ENCODE measurements at regions not wholly inside any gene's neighbourhood (a gene's known extent, or its start where the extent isn't known, plus 50 kb on each side); places are given as distances from the start of the nearest gene placed in this dataset.

GRCh38 chr1:209059981-209060380 lies 523.5 kb upstream of the CAMK1G start:
- Histone ChIP-seq H3K9me2 (ENCODE audit: insufficient read depth, low read length) (no peaks in the 10 kb centered on the region), H3K4me3 (ENCODE audit: low read depth, low read length, poor library complexity, severe bottlenecking) (no peak overlapping the region), H3K79me2 (ENCODE audit: insufficient read depth, low read depth, low read length) (no peaks in the 10 kb centered on the region), H3K27ac (ENCODE audit: low read depth, low read length, poor library complexity, severe bottlenecking) (no peak overlapping the region), H3K9me3 (ENCODE audit: low read length) (no peaks in the 10 kb centered on the region), H4K20me1 (ENCODE audit: insufficient read depth, low read length) (no peaks in the 10 kb centered on the region), H3K4me1 (ENCODE audit: insufficient read depth, low read length, poor library complexity, severe bottlenecking) (no peaks in the 10 kb centered on the region), H3K4me2 (ENCODE audit: low read length) (no peak overlapping the region), H3K36me3 (ENCODE audit: insufficient read depth, low read length) (no peaks in the 10 kb centered on the region), H2AFZ (ENCODE audit: low read length) (no peak overlapping the region)
- CTCF ChIA-PET (ENCODE audit: unreplicated experiment), result no interaction called here
- intact Hi-C loops (cut with micrococcal nuclease; ENCODE audit: unreplicated experiment), result no loop called here
- DNase-seq (ENCODE audit: low spot score), result no peak
- BruUV-seq (replicated peaks), result no TSS peak
- TF ChIP-seq EZH2phosphoT487 (IDR thresholded peaks at IDR 0.05; ENCODE audit: borderline replicate concordance, low read depth, low read length), result no peak
- no peak for TF ChIP-seq CTCF (conservative IDR thresholded peaks at IDR 0.05; ENCODE audit: low read length)
- POLR2A ChIA-PET, result interaction anchor here (0.6 to 1.7 kb wide), 2 partner anchors 37 to 647 kb away, joined by 3 read pairs; no protein-coding TSS in a partner anchor

GRCh38 chr1:209062081-209062620 lies 521.4 kb upstream of the CAMK1G start:
- H3K4me2 ChIP-seq (ENCODE audit: low read length), result no peak overlapping the region
- ChIA-PET POLR2A (interaction anchor here (0.6 to 0.7 kb wide), 2 partner anchors 517 to 763 kb away, joined by 3 read pairs; no protein-coding TSS in a partner anchor), CTCF (ENCODE audit: unreplicated experiment) (no interaction called here)
- no peak for DNase-seq (ENCODE audit: low spot score)
- TF ChIP-seq EZH2phosphoT487 (IDR thresholded peaks at IDR 0.05; ENCODE audit: borderline replicate concordance, low read depth, low read length), result no peak
- no peak for TF ChIP-seq CTCF (conservative IDR thresholded peaks at IDR 0.05; ENCODE audit: low read length)
- no peaks in the 10 kb centered on the region for H3K36me3 ChIP-seq (ENCODE audit: insufficient read depth, low read length)
- H3K4me1 ChIP-seq (ENCODE audit: insufficient read depth, low read length, poor library complexity, severe bottlenecking), result no peaks in the 10 kb centered on the region
- H2AFZ ChIP-seq (ENCODE audit: low read length), result no peak overlapping the region
- no peak overlapping the region for H3K4me3 ChIP-seq (ENCODE audit: low read depth, low read length, poor library complexity, severe bottlenecking)
- H4K20me1 ChIP-seq (ENCODE audit: insufficient read depth, low read length), result no peaks in the 10 kb centered on the region
- intact Hi-C loops (cut with micrococcal nuclease; ENCODE audit: unreplicated experiment), result no loop called here
- H3K9me3 ChIP-seq (ENCODE audit: low read length), result no peaks in the 10 kb centered on the region
- no peaks in the 10 kb centered on the region for H3K79me2 ChIP-seq (ENCODE audit: insufficient read depth, low read depth, low read length)
- H3K9me2 ChIP-seq (ENCODE audit: insufficient read depth, low read length), result no peaks in the 10 kb centered on the region
- no TSS peak for BruUV-seq (replicated peaks)
- H3K27ac ChIP-seq (ENCODE audit: low read depth, low read length, poor library complexity, severe bottlenecking), result no peak overlapping the region

- no peaks in the 10 kb centered on the region for H3K9me2 ChIP-seq (ENCODE audit: insufficient read depth, low read length)
- H3K27ac ChIP-seq (ENCODE audit: low read depth, low read length, poor library complexity, severe bottlenecking), result no peak overlapping the region
- no peak overlapping the region for H3K4me2 ChIP-seq (ENCODE audit: low read length)
- POLR2A ChIA-PET, result interaction anchor here (0.7 kb wide), 1 partner anchor 516 kb away, joined by 3 read pairs; no protein-coding TSS in a partner anchor
- H3K9me3 ChIP-seq (ENCODE audit: low read length), result no peaks in the 10 kb centered on the region
- CTCF ChIA-PET (ENCODE audit: unreplicated experiment), result no interaction called here
- no TSS peak for BruUV-seq (replicated peaks)
- no peak for TF ChIP-seq EZH2phosphoT487 (IDR thresholded peaks at IDR 0.05; ENCODE audit: borderline replicate concordance, low read depth, low read length)
- no peaks in the 10 kb centered on the region for H3K79me2 ChIP-seq (ENCODE audit: insufficient read depth, low read depth, low read length)
- no peaks in the 10 kb centered on the region for H3K36me3 ChIP-seq (ENCODE audit: insufficient read depth, low read length)
- H3K4me3 ChIP-seq (ENCODE audit: low read depth, low read length, poor library complexity, severe bottlenecking), result no peak overlapping the region
- H3K4me1 ChIP-seq (ENCODE audit: insufficient read depth, low read length, poor library complexity, severe bottlenecking), result no peaks in the 10 kb centered on the region
- no peak for DNase-seq (ENCODE audit: low spot score)
- intact Hi-C loops (cut with micrococcal nuclease; ENCODE audit: unreplicated experiment), result no loop called here
- no peaks in the 10 kb centered on the region for H4K20me1 ChIP-seq (ENCODE audit: insufficient read depth, low read length)
- no peak overlapping the region for H2AFZ ChIP-seq (ENCODE audit: low read length)
These were observed 520.7 kb upstream of the CAMK1G start for GRCh38 chr1:209062863-209063262.
